ENCODE measurements at regions not wholly inside any gene's neighbourhood (a gene's known extent, or its start where the extent isn't known, plus 50 kb on each side); places are given as distances from the start of the nearest gene placed in this dataset.

GRCh38 chr15:49741712-49742111, 120.9 kb downstream of the DTWD1 start:
- TF ChIP-seq YY1 (IDR thresholded peaks at IDR 0.05; ENCODE audit: low read depth) (no peak), FOXM1 (IDR thresholded peaks at IDR 0.05; ENCODE audit: borderline replicate concordance, low read depth) (no peak), MAX (IDR thresholded peaks at IDR 0.05) (no peak), TAF1 (IDR thresholded peaks at IDR 0.05; ENCODE audit: low read depth) (no peak), RAD21 (IDR thresholded peaks at IDR 0.05; ENCODE audit: low read depth) (no peak), CEBPB (IDR thresholded peaks at IDR 0.05) (no peak), REST (IDR thresholded peaks at IDR 0.05; ENCODE audit: low read depth) (no peak), CREB1 (IDR thresholded peaks at IDR 0.05; ENCODE audit: low read depth) (no peak), USF1 (IDR thresholded peaks at IDR 0.05) (no peak)

GRCh38 chr15:49742381-49742780, 121.5 kb downstream of the DTWD1 start:
- no peak for TF ChIP-seq TEAD4 (IDR thresholded peaks at IDR 0.05)
- TF ChIP-seq RAD21 (IDR thresholded peaks at IDR 0.05; ENCODE audit: low read depth), result no peak
- no peak for TF ChIP-seq CEBPB (IDR thresholded peaks at IDR 0.05)
- TF ChIP-seq CREB1 (IDR thresholded peaks at IDR 0.05; ENCODE audit: low read depth), result no peak
- no peak for TF ChIP-seq REST (IDR thresholded peaks at IDR 0.05; ENCODE audit: low read depth)
- no peak for TF ChIP-seq EGR1 (IDR thresholded peaks at IDR 0.05)
- no peak for TF ChIP-seq MAX (IDR thresholded peaks at IDR 0.05)
- no peak for TF ChIP-seq TAF1 (IDR thresholded peaks at IDR 0.05; ENCODE audit: low read depth)

- TF ChIP-seq USF1 (IDR thresholded peaks at IDR 0.05) (no peak), FOXM1 (IDR thresholded peaks at IDR 0.05; ENCODE audit: borderline replicate concordance, low read depth) (no peak), YY1 (IDR thresholded peaks at IDR 0.05; ENCODE audit: low read depth) (no peak), ZBTB7A (IDR thresholded peaks at IDR 0.05; ENCODE audit: low read depth) (no peak), EP300 (IDR thresholded peaks at IDR 0.05; ENCODE audit: borderline replicate concordance) (no peak), MAX (IDR thresholded peaks at IDR 0.05) (no peak), TEAD4 (IDR thresholded peaks at IDR 0.05) (no peak), NFIC (IDR thresholded peaks at IDR 0.05) (no peak), TAF1 (IDR thresholded peaks at IDR 0.05; ENCODE audit: low read depth) (no peak), CEBPB (IDR thresholded peaks at IDR 0.05) (no peak), RAD21 (IDR thresholded peaks at IDR 0.05; ENCODE audit: low read depth) (no peak), CREB1 (IDR thresholded peaks at IDR 0.05; ENCODE audit: low read depth) (no peak), TCF12 (IDR thresholded peaks at IDR 0.05; ENCODE audit: low read depth) (no peak), REST (IDR thresholded peaks at IDR 0.05; ENCODE audit: low read depth) (no peak), EGR1 (IDR thresholded peaks at IDR 0.05) (no peak)
Measured at GRCh38 chr15:49747340-49747739, 126.5 kb downstream of the DTWD1 start.

- TF ChIP-seq REST (IDR thresholded peaks at IDR 0.05; ENCODE audit: low read depth) (no peak), FOXM1 (IDR thresholded peaks at IDR 0.05; ENCODE audit: borderline replicate concordance, low read depth) (no peak), CEBPB (IDR thresholded peaks at IDR 0.05) (no peak), ZBTB7A (IDR thresholded peaks at IDR 0.05; ENCODE audit: low read depth) (no peak), USF1 (IDR thresholded peaks at IDR 0.05) (no peak), NFIC (IDR thresholded peaks at IDR 0.05) (no peak), TEAD4 (IDR thresholded peaks at IDR 0.05) (no peak), CREB1 (IDR thresholded peaks at IDR 0.05; ENCODE audit: low read depth) (no peak), EGR1 (IDR thresholded peaks at IDR 0.05) (no peak), TCF12 (IDR thresholded peaks at IDR 0.05; ENCODE audit: low read depth) (no peak), EP300 (IDR thresholded peaks at IDR 0.05; ENCODE audit: borderline replicate concordance) (no peak), TAF1 (IDR thresholded peaks at IDR 0.05; ENCODE audit: low read depth) (no peak), YY1 (IDR thresholded peaks at IDR 0.05; ENCODE audit: low read depth) (no peak), MAX (IDR thresholded peaks at IDR 0.05) (no peak), RAD21 (IDR thresholded peaks at IDR 0.05; ENCODE audit: low read depth) (no peak)
Measured at GRCh38 chr15:49748791-49749190, 127.9 kb downstream of the DTWD1 start.
